Hematopoietic multipotent progenitor cell treated with erythropoietin and hydrocortisone succinate and interleukin-3 and kit ligand, for 4 days (in vitro differentiated cells): ENCODE measurements at regions not wholly inside any gene's neighbourhood (a gene's known extent, or its start where the extent isn't known, plus 50 kb on each side); places are given as distances from the start of the nearest gene placed in this dataset.

ENCODE experiments used
- DNase-seq: peaks from one replicate; pipeline ENCODE4 v3.0.0-alpha.2; 2015

DNA sequence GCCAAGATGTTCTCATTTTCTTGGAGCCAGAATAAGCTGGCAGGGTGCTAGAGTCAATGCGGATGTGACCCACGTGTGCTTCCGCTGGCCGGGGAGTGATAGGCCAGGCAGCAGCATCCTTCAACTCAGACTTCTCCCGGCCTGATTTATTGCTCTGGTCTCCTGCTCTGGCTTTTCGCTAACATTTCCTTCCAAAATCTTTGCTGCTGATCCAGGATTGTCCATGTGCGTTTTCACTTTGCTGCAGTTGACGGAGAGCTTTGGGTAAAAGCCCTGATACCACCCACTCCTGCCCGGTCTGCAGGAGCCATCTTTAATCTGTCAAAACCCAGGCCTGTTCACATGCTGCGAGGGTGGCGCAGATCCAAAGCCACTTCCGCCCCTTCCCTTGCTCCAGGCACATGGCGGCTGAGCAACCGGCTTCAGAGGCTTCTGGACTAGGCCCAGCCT lies 106.8 kb downstream of the CYP26A1 start:
- DNase-seq: no peak

DNA sequence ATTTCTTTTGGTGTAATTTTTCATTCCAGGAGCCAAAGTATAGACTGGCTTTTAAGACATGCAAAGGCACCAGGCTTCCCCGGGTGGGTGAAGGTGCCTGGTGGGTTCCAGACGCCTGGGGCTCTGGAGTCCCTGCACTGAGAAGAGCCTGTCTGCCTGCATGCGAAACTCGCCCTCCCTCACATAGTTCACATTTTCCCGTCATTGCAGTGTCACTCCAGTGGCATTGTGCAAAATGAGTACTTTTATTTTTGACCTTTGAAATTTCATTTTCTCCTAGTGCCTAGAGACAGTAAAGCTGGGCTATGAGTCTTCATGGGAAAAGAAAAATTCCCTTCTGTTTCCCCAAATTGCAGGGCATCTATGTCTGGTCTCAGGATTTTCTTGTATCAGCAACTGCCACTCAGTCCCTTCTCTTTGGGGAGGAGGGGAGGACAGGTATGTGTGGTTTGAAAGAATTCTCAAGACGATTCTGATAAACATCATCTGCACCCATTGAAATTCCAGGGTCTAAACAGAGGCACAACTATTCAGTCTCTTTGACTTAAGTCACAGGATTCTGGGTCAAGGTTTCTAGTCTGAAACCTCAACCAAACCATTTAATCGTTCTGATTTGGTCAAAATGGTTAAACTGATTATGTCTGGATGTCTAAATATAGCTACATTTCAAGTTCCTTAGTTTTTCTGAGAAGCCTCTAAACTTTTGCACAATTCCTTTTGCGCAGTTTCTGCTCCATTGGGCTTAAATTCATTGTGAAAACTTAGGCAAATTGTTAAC lies 107.8 kb downstream of the CYP26A1 start:
- no peak for DNase-seq

DNA sequence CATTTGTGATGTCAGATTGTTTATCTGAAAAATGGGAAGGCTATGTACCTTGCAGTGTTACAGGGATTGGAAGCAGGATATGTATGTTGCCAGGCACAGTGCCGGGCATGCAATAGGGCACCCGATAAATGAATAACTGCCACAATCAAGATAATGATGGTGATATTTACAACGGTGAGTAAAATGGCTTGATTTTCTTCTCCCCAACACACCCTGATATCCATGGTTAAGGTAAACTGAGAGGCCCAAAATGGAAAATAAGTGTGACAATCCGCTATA lies 108.3 kb downstream of the CYP26A1 start:
- no peak for DNase-seq

DNA sequence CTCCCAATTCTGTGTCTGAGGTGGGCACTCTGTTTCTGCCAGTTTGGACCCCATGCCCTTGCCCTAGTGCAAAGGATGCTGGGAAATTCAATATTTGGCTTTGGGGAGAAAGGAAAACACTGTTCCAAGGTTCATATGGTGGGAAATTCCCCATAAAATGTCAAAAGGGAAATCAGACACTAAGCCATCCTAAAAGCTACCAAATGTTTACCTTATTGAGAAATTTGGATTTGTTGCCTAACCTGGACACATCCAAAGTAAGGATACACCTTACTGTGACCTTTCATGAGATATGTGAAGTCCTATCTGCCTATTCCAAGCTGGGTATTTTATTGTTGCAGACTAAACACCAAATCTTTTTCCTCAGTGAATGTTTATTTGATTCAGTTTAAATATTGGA lies 109.1 kb downstream of the CYP26A1 start:
- no peak for DNase-seq

GRCh38 chr10:93186653-93187052 lies 113.0 kb downstream of the CYP26A1 start:
- no peak for DNase-seq

DNA sequence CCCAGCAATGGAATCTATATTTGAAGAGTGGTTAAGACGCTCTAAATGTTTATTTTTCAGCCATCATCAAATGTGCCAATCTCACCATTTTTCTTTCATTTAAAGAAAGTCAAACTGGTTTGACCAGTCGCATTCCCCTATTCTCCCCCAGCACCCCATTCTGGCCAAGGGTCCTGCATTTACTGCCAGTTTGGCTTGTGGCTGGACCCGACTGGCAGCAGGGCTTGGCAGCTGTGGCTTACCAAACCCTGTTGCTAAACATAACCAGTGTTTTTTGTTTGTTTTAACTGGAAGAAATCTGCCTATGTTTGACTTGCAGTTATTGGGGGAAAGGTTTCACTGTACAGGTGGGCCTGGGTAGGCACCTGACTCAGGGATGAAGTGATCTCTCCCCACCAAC lies 116.3 kb downstream of the CYP26A1 start:
- no peak for DNase-seq

- DNase-seq: peak; percentile 43
Measured at GRCh38 chr10:93190372-93190771, 116.7 kb downstream of the CYP26A1 start.

GRCh38 chr10:93193906-93194305 lies 120.2 kb downstream of the CYP26A1 start:
- no peak for DNase-seq

DNA sequence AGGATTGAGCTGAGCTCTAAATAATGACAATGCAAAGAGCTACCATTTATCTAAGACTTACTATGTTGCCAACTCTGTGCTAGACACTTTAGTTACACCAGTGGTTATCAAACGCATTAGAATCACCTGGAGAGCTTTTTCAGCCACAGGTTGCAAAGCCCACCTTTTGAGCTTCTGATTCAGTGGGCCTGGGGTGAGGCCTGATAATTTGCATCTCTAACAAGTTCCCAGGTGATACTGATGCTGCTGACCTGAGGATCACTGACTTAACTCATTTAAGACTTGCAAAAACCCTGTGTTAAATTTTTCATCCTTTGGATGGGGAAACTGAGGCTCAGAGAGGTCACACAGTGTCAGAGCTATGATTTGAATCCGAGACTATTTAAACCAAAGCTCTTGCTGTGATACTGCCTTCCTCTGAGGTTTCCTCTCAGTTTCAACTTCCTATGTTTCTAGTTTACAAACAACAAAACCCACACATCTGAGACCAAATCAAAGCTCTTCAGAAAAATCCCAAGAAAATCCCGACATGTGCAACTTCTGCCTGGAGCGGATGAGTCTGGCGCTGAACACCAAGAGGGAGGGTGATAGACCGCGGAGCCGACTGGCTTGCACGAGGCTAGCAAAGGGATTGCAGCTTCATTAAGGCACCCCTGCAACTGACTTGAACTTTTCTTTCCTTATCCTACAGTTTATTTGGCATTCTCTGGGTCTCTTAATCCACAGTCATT lies 124.9 kb downstream of the CYP26A1 start:
- DNase-seq: peak; percentile 9

DNA sequence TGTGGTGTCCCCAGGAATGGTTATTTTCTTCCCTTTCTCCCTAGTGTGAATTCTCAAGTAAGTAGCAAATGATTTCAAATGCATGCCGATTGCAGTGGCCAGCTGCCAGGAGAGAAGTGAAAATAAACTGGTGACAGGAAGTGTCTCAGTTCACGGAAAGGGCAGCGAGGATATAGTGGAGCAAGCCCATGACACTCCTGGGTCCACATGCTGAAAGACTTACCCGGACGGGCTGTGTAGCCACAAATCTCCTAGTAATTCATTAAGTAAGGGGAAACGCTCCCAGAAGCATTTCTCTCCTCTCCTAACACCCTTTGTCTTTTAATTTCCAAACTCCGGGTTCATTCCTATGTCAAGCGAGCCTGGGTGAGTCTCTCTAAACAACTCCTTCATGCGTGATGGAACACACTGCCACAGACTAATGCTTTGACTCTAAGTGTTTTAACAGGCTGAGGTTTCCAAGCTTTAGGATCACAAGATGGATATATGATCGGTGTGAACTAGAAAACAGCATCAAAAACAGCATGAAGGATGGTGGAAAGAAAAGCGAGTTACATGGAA lies 125.6 kb downstream of the CYP26A1 start:
- peak; percentile 54 for DNase-seq

- DNase-seq: no peak
Measured at GRCh38 chr10:93204494-93205485, 131.1 kb downstream of the CYP26A1 start.

DNA sequence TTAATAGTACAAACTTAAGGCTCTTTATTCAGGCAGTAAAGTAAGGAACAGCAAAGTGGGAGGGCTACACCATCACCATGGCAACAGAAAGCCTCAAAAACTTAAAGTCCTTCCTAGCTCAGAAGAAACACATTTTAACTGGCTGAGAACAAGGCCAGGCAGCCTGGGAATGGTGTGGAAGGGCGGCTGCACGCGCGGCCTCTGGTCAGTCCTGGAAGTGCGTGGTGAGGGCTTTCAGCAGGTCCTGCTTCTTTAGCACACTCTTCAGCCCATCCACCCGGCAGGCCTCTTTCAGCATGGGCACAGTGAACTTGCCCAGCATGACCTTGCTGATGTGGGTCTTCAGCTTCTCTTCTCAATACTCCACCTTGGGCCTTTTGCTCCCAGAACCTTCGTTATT lies 133.0 kb downstream of the CYP26A1 start:
- DNase-seq: no peak

DNA sequence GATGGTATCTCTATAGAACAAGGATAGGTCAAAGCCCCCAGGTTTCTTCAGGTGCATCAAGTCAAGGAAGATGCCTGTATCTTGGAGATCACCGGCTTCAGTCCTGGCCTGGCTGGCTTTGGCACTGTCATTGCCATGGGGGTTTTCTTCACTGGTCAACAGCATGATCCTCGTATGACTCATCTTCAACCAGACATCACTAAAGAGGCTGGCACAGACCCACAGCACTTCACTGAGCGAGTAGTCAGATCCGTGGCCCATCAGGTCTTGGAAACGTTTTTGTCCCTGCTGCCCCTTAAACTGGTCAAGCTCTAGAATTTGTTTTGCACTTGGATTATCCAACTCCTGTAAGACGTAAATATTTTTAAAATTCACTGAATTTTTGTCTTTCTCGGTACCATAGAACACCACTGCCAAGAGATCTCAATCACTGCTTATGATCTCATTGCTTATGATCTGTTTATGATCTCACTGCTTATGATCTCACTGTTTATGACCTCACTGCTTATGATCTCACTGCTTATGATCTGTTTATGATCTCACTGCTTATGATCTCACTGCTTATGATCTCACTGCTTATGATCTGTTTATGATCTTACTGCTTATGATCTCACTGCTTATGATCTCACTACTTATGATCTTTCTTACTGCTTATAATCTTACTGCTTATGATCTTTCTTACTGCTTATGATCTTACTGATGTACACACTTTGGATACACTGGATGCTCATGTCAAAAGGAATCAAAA lies 135.2 kb downstream of the CYP26A1 start:
- no peak for DNase-seq

DNA sequence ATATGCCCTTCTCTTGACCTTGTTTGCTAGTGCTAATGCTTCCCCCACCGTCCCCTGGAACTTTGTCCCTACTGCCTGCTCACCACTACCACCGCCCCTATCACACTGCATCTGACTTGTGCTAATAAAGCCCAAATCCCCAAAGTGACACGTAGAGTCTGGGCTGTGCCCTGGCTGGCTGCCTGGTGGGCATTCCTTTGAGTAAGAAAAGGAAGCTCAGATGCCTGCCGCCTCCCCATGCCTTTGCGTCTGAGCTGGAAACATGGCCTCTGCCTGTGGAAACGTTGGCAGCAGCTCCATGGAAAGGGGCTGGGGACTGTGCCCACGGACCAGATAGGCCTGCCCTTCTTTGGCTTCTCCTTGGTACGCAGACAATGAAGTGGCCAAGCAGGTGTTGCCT lies 138.3 kb downstream of the CYP26A1 start:
- no peak for DNase-seq

DNA sequence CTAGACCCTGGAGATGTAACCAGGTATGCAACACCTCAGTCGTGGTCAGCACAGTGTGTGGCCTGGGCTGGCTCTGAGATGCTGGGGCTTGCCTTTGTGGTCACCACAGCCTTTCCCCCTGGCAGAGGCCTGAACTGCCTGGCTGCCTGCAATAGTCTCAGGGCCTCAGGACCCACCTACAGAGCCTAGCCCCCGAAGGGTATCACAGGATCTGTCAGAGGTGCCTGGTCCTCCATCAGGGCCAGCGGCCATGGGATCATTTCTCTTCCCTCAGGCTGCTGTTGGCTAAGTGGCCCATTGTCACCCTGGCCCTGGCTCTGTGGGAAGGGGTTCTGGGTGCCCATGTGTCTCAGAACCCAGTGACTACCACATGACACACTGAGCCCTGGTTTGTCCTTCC lies 141.6 kb downstream of the CYP26A1 start:
- DNase-seq: no peak

GRCh38 chr10:93216341-93216985 lies 142.8 kb downstream of the CYP26A1 start:
- no peak for DNase-seq

GRCh38 chr10:93218386-93218785 lies 144.7 kb downstream of the CYP26A1 start:
- no peak for DNase-seq

GRCh38 chr10:93219347-93219746 lies 145.7 kb downstream of the CYP26A1 start:
- no peak for DNase-seq

DNA sequence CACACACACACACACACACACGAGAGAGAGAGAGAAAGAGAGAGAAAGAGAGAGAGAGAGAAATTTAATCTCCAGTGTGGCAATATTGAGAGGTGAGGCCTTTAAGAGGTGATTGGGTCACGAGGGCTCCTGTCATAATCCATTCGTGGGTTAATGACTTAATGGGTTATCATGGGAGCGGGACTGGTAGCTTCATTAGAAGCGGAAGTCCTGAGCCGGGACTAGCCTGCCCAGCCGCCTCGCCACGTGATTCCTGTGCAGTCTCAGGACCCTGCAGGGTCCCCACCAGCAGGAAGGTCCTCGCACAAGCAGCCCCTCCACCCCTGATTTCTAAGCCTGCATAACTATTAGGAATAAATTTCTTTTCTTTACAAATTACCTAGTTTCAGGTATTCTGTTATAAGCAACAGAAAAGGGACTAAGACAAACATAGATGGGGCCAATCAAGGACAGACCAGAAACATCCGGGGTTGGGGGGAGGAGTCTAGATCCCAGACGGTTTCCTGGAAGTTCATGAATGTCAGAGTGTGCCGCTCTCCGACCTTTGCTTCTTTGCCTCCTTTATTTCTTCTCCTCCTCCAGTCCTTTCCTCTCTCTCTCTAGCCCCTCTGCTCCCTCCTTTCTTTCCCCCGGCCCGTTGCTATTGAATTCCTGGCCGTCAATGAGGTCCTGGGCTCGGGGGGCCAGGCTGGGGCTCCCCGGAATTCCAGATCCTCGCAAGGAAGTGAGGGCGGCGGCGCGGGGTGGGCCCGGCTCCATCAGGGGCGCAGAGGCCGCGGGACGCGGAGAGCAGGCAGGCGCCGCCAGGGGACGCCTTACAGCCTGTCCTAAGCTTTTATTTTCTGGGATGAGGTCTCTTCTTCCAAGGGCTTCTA lies 146.8 kb downstream of the CYP26A1 start:
- no peak for DNase-seq

DNA sequence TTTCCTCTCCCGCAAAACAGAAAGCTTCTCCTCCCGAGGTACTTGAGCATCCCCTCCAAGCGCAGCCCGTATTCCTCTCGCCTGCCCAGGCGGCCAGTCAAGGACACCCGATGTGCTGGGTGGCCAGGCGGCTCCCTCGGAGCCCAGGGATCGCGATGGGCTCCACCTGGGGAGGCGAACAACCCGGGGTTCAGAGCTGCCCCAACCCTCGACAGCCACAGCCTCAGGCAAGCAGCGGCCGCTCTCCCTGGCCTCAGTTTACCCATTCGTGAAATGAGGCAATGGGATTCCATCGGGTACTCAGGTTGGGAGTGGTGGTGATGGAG lies 147.4 kb downstream of the CYP26A1 start:
- DNase-seq: no peak

DNA sequence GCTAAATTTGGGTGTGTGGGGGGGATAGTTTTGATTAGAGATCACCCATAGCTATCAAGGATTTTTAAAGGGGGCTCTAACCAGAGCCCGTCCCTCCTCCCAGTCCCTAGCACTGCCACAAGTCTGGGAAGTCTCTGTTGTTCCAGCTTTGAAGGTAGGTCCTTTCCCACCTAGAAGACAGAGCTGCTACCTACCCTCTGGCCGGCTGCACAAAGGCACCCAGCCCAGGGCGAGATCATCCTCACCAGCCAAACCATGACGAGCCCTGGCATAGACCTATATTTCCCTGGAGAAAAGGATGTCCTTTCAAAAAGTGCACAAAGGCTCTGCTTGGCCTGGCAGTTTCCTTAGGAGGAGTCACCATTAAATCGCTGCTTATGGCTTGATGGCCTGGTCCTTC lies 147.8 kb downstream of the CYP26A1 start:
- DNase-seq: no peak
